RWPE1 (cell line): ENCODE measurements at regions not wholly inside any gene's neighbourhood (a gene's known extent, or its start where the extent isn't known, plus 50 kb on each side); places are given as distances from the start of the nearest gene placed in this dataset.

Experiments
- CTCF ChIA-PET: fragments of 350-600 bp; sonication (Branson Sonifier 250); formaldehyde crosslinking; extraction: SDS; loops from one replicate; lab custom pipeline; 2021; lab: Yijun Ruan, JAX
- POLR2A ChIA-PET: fragments of 400-600 bp; formaldehyde crosslinking; extraction: SDS; loops from one replicate; lab custom pipeline; 2020; ENCODE audit warnings: antibody characterized with exemption; ENCODE audit not compliant: low non-redundant PET; lab: Yijun Ruan, JAX
- DNase-seq: peaks from one replicate; pipeline ENCODE4 v3.0.0; 2012; ENCODE audit warnings: low spot score
- H3K27ac ChIP-seq: fragments of 450-650 bp; 2 replicates; pipeline ENCODE4 v1.5.1; 2017
- TF ChIP-seq, protein P1 (sequence below): fragments of 450-650 bp; conservative IDR thresholded peaks from 2 replicates; pipeline ENCODE4 v1.5.1; 2017; ENCODE audit warnings: low read depth, mild to moderate bottlenecking

DNA sequence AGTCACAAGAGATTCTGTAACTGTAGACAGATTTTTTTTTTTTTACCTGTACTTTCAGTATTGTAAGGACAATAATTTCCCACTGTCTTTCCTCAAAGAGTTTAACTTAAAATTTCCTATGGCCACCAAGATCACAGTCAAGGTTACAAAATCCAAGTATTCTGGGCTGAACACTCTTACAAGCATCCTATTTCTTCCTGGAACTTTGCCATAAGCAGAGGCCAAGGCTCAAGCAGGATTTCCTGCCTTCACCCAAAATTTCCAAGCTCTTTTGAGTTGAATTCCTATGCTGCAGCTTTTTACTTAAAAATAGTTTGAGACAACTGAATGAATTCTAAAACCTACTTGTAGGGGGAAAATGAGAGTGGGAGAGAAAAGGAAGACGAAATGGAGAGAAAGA, 299.4 kb downstream of the ZNF516 start:
- CTCF ChIA-PET = interaction anchor here (0.7 kb wide), 1 partner anchor 52 kb away, joined by 5 read pairs; no protein-coding TSS in a partner anchor

DNA sequence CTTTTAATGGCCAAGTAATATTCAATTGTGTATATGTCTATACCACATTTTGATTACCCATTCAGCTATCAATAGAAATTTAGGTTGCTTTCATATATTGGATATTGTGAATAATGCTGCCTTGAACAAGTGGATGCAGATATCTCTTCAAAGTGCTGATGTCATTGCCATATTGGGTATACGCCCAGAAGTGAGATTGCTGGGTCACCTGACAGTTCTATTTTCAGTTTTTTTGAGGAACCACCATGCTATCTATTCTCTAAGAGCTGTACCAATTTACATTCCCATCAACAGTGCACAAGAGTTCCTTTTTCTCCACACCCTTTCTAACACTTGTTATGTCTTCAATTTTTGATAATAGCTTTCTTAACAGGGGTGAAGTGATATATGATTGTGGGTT, 306.9 kb downstream of the ZNF516 start:
- no peak for DNase-seq
- POLR2A ChIA-PET = no interaction called here
- no peak overlapping the region for H3K27ac ChIP-seq
- TF ChIP-seq, protein P1, sequence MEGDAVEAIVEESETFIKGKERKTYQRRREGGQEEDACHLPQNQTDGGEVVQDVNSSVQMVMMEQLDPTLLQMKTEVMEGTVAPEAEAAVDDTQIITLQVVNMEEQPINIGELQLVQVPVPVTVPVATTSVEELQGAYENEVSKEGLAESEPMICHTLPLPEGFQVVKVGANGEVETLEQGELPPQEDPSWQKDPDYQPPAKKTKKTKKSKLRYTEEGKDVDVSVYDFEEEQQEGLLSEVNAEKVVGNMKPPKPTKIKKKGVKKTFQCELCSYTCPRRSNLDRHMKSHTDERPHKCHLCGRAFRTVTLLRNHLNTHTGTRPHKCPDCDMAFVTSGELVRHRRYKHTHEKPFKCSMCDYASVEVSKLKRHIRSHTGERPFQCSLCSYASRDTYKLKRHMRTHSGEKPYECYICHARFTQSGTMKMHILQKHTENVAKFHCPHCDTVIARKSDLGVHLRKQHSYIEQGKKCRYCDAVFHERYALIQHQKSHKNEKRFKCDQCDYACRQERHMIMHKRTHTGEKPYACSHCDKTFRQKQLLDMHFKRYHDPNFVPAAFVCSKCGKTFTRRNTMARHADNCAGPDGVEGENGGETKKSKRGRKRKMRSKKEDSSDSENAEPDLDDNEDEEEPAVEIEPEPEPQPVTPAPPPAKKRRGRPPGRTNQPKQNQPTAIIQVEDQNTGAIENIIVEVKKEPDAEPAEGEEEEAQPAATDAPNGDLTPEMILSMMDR = no peak
- CTCF ChIA-PET = no interaction called here

More for the DNA sequence above, 299.4 kb downstream of the ZNF516 start:
- POLR2A ChIA-PET = no interaction called here
- TF ChIP-seq, protein P1 = no peak
- DNase-seq = no peak
- no peak overlapping the region for H3K27ac ChIP-seq

DNA sequence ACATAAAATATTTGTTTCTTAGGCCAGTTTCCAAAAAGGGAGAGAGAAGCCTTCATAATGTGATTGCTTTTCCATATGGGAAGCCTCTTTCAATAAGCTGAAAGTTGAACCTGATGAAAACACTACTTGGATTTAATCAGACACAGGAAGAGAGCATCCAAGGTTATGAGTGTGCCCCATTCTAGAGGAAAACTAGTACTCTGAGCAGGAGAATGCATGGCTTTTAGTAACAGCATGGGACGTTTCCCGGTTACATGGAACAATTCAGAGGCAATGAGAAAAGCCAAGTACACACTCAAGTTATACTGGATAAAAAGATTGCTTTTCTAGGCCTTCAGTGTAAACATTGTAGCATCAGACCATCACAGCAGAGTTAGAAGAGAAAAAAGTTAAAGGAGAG, 315.8 kb downstream of the ZNF516 start:
- ChIA-PET POLR2A (no interaction called here), CTCF (no interaction called here)
- no peak for DNase-seq
- TF ChIP-seq, protein P1 = no peak
- no peak overlapping the region for H3K27ac ChIP-seq

DNA sequence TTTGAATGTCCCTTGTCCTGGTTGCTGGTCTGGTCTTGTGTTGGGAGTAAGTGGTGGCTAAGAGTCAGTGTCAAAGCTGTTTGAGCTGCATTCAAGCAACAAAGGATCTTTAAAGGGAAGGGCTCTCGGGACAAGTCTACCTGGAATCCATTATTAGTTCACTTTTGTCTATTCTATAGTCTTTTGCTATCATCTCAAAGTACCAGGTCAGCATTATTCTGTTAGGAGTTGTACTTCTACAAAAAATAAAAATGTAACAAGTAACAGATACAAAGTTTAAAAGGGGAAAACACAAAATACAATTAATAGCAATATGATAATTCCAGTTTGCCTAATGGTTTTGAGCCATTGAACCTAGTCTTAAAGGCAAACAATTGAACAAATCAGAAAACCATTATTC, 317.9 kb downstream of the ZNF516 start:
- TF ChIP-seq, protein P1 = no peak
- CTCF ChIA-PET = no interaction called here
- H3K27ac ChIP-seq = no peak overlapping the region
- no peak for DNase-seq
- POLR2A ChIA-PET = no interaction called here

DNA sequence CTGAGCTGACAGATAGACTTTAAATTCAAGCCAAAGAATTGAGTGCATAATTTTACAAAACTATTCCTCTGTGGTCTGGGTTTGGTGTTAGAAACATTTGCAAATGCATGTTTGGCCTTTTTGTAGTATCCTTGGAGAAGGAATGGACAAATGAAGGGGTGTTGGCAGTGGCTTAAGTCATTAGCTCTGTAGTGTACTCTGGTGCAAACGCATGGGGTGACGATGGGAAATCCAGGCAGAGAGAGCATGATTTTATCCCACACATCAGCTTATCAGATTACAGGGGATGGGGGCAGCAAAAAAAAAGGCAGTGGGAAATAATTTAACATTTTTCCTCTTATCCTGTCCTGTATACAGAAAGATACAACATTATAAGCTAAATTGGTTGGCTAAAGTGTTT, 320.6 kb downstream of the ZNF516 start:
- CTCF ChIA-PET = no interaction called here
- POLR2A ChIA-PET = no interaction called here
- TF ChIP-seq, protein P1 = no peak
- H3K27ac ChIP-seq = no peak overlapping the region
- DNase-seq = no peak

DNA sequence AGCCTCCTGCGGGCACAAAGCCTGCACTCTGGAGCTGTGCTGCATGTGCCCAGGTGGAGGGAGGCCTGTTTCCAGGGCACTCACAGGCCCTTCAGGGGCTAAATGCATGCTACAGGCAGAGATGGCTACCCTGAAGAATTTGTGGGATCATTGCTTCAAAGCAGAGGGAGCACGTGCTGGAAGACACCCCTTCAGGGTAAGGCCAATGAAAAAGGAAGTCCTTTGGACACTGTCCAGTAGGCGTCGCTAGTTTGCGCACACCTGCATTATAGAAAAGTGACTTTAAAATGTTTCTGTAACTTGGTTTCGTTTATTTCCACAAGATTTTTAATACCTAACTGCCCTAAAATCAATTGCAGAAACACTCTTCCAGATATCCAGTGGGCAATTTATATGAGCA, 325.3 kb downstream of the ZNF516 start:
- POLR2A ChIA-PET = no interaction called here
- CTCF ChIA-PET = no interaction called here
- DNase-seq = no peak
- TF ChIP-seq, protein P1 = no peak
- no peak overlapping the region for H3K27ac ChIP-seq
